Breast epithelium (tissue), 4 donors: ENCODE measurements at regions not wholly inside any gene's neighbourhood (a gene's known extent, or its start where the extent isn't known, plus 50 kb on each side); places are given as distances from the start of the nearest gene placed in this dataset.

ENCODE experiments used
- DNase-seq, 2 donors: peaks; one replicate each; pipeline ENCODE4 v3.0.0-alpha.2; 2019; ENCODE audit warnings: low spot score in 2 of 2
- H3K27ac ChIP-seq, 2 donors: fragments of 200-600 bp; sonication (generic) in 1 of 2; one replicate each; pipeline ENCODE4 v1.5.1; 2016 to 2019; ENCODE audit warnings: mild to moderate bottlenecking in 1 of 2
- H3K27me3 ChIP-seq, 2 donors: fragments of 200-600 bp; sonication (generic) in 1 of 2; one replicate each; pipeline versions ENCODE4 v1.5.1 to v1.6.0; 2017 to 2019; ENCODE audit warnings: control low read depth in 1 of 2, mild to moderate bottlenecking in 1 of 2
- H3K36me3 ChIP-seq: fragments of 200-600 bp; one replicate; pipeline ENCODE4 v1.5.1; 2019
- H3K4me1 ChIP-seq, 2 donors: fragments of 200-600 bp; sonication (generic); one replicate each; pipeline ENCODE4 v1.5.1; 2016 to 2019; ENCODE audit warnings: control low read depth in 1 of 2
- H3K4me3 ChIP-seq, 3 donors: fragments of 200-600 bp; sonication (generic); 1 replicate in 2 of 3; 2 replicates in 1 of 3; pipeline ENCODE4 v1.5.1; 2016 to 2019; ENCODE audit warnings: mild to moderate bottlenecking in 3 of 3, moderate library complexity in 2 of 3
- H3K9me3 ChIP-seq, 2 donors: fragments of 200-600 bp; sonication (generic) in 1 of 2; one replicate each; pipeline ENCODE4 v1.5.1; 2016 to 2019; ENCODE audit warnings: control low read depth in 1 of 2
- POLR2A ChIP-seq: fragments of 450-650 bp; IDR thresholded peaks from one replicate; pipeline ENCODE4 v1.6.1; 2016; ENCODE audit warnings: antibody characterized with exemption, mild to moderate bottlenecking, moderate library complexity
- POLR2AphosphoS5 ChIP-seq, 3 donors: sonication (generic); formaldehyde crosslinking; IDR thresholded peaks; one replicate each; pipeline ENCODE4 v1.6.1; 2017; ENCODE audit warnings: antibody characterized with exemption in 3 of 3
- intact Hi-C: fragments of 100-400 bp; cut with DNase I; formaldehyde crosslinking; loops from one replicate; pipeline ENCODE4 v1.15.1; 2023; ENCODE audit warnings: low total_unique reads
- TF ChIP-seq, protein P1 (sequence below), 3 donors: fragments of 450-650 bp; IDR thresholded peaks; one replicate each; pipeline ENCODE4 v1.5.1; 2016 to 2017; ENCODE audit warnings: antibody characterized with exemption in 3 of 3, mild to moderate bottlenecking in 3 of 3, moderate library complexity in 3 of 3

DNA sequence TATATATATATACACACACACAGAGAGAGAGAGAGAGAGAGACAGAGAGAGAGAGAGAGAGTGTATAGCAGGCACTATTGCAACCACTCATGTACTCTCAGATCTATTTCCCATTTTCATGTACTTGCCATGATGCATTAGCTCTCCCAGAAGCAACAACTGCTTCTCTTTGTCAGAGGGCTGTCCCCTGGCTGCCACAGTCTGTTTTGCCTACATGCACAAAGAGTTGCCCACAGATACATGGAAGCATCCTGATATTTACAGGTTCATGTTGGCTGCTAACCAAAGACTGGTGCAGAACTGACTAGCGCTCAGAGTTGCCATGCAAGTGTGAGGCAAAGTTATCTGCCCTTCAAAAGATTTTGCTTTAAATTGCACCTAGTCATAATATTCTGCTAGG lies 469.3 kb upstream of the ZNF804A start:
- Histone ChIP-seq H3K36me3 (no peaks in the 10 kb centered on the region), H3K27me3 (no peaks in the 10 kb centered on the region), H3K4me3 (no peak overlapping the region), H3K9me3 (peaks cover 4 to 6% of the 10 kb centered on the region in 2 donors), H3K27ac (no peak overlapping the region), H3K4me1 (no peaks in the 10 kb centered on the region)
- TF ChIP-seq, protein P1, sequence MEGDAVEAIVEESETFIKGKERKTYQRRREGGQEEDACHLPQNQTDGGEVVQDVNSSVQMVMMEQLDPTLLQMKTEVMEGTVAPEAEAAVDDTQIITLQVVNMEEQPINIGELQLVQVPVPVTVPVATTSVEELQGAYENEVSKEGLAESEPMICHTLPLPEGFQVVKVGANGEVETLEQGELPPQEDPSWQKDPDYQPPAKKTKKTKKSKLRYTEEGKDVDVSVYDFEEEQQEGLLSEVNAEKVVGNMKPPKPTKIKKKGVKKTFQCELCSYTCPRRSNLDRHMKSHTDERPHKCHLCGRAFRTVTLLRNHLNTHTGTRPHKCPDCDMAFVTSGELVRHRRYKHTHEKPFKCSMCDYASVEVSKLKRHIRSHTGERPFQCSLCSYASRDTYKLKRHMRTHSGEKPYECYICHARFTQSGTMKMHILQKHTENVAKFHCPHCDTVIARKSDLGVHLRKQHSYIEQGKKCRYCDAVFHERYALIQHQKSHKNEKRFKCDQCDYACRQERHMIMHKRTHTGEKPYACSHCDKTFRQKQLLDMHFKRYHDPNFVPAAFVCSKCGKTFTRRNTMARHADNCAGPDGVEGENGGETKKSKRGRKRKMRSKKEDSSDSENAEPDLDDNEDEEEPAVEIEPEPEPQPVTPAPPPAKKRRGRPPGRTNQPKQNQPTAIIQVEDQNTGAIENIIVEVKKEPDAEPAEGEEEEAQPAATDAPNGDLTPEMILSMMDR (IDR thresholded peaks at IDR 0.05) = no peak
- TF ChIP-seq POLR2A (no peak), POLR2AphosphoS5 (IDR thresholded peaks at IDR 0.05) (no peak)
- intact Hi-C loops = no loop called here
- no peak for DNase-seq

DNA sequence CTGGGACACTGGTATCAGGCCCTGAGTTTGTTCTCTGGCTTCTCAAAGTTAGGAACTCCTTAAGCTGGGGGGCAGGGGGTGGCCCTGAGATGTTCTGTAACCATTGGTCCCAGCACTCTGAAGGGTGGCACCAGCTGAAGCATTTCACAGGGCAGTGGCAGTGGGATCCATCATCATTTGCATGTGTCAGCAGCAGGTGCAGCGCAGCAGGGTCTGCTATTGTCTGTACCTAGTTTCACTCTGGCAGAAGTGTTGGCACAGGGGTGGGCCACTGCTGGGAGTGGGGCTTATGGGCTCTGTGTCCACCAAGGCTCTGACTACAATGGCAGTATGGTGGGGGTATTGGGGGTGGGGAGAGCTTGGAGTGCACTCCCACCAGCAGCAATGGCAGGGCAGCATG lies 460.4 kb upstream of the ZNF804A start:
- Histone ChIP-seq H3K36me3 (no peaks in the 10 kb centered on the region), H3K4me3 (no peak overlapping the region), H3K9me3 (peaks cover 0 to 37% of the 10 kb centered on the region in 2 donors), H3K4me1 (no peaks in the 10 kb centered on the region), H3K27ac (no peak overlapping the region), H3K27me3 (no peaks in the 10 kb centered on the region)
- intact Hi-C loops = no loop called here
- DNase-seq = no peak
- no peak for TF ChIP-seq POLR2A

GRCh38 chr2:184141866-184142265 lies 456.5 kb upstream of the ZNF804A start:
- no peak overlapping the region for H3K27ac ChIP-seq
- no peak for TF ChIP-seq POLR2AphosphoS5 (IDR thresholded peaks at IDR 0.05)
- no peak for TF ChIP-seq POLR2A
- TF ChIP-seq, protein P1 (IDR thresholded peaks at IDR 0.05) = no peak
- no peak for DNase-seq
- no peak overlapping the region for H3K4me3 ChIP-seq
- no peaks in the 10 kb centered on the region for H3K36me3 ChIP-seq
- no peaks in the 10 kb centered on the region for H3K4me1 ChIP-seq
- intact Hi-C loops = loop anchor here (2.0 kb wide), 1 partner anchor 51 kb away; no protein-coding TSS in a partner anchor
- H3K27me3 ChIP-seq = no peaks in the 10 kb centered on the region
- H3K9me3 ChIP-seq = peaks cover 0 to 5% of the 10 kb centered on the region in 2 donors

DNA sequence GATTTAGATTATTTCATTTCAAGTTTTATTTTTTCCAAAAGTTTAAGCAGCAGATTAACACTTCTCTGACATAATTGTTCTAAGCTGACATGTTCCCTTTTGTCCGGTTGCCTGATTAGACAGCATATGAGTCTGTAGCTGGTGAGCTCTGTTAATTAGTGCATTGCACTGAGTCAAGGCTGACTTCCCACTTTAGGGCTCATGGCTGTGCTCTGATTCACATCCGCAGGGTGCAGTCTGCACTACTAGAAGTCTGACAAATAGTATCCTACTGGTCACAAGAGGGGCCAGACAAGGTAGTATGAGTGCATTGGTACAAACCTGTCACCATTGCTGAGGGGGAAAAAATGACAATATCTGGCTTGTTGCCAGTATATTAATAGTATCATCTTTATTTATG lies 443.9 kb upstream of the ZNF804A start:
- intact Hi-C loops = no loop called here
- H3K27me3 ChIP-seq = no peaks in the 10 kb centered on the region
- no peaks in the 10 kb centered on the region for H3K4me1 ChIP-seq
- H3K4me3 ChIP-seq = no peak overlapping the region
- peaks cover 8 to 20% of the 10 kb centered on the region in 2 donors for H3K9me3 ChIP-seq
- no peak overlapping the region for H3K27ac ChIP-seq
- no peak for TF ChIP-seq POLR2A
- TF ChIP-seq, protein P1 (IDR thresholded peaks at IDR 0.05) = no peak
- TF ChIP-seq POLR2AphosphoS5 (IDR thresholded peaks at IDR 0.05) = no peak
- DNase-seq = no peak
- no peaks in the 10 kb centered on the region for H3K36me3 ChIP-seq

DNA sequence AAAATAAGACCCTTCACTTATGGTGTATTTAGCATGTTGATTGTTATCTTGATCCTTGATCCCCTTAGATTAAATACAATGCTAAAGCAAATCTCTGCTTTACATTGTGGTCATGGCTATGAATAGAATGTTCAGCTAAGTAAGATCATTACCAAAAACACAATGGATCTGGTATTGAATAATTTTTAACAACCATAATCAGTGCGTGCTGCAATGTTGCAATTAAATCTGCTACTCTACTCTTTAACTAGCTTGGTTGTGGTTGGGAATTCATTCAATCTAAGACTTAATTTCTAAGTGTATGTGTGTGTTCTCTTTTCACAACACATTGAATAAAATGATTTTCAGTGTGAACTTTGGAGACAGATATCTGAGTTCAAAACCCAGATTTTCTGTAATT lies 442.5 kb upstream of the ZNF804A start:
- H3K27me3 ChIP-seq = no peaks in the 10 kb centered on the region
- no peaks in the 10 kb centered on the region for H3K4me1 ChIP-seq
- TF ChIP-seq POLR2AphosphoS5 (IDR thresholded peaks at IDR 0.05) (no peak), POLR2A (no peak)
- TF ChIP-seq, protein P1 (IDR thresholded peaks at IDR 0.05) = no peak
- no peak overlapping the region for H3K27ac ChIP-seq
- intact Hi-C loops = no loop called here
- H3K36me3 ChIP-seq = no peaks in the 10 kb centered on the region
- DNase-seq = no peak
- peaks cover 0 to 10% of the 10 kb centered on the region in 2 donors for H3K9me3 ChIP-seq
- no peak overlapping the region for H3K4me3 ChIP-seq

GRCh38 chr2:184157141-184157540 lies 441.2 kb upstream of the ZNF804A start:
- Histone ChIP-seq H3K4me3 (no peak overlapping the region), H3K9me3 (no peaks in the 10 kb centered on the region), H3K4me1 (no peaks in the 10 kb centered on the region), H3K36me3 (no peaks in the 10 kb centered on the region), H3K27me3 (no peaks in the 10 kb centered on the region), H3K27ac (no peak overlapping the region)
- intact Hi-C loops = no loop called here
- DNase-seq = no peak
- TF ChIP-seq POLR2AphosphoS5 (IDR thresholded peaks at IDR 0.05) = no peak
- TF ChIP-seq, protein P1 (IDR thresholded peaks at IDR 0.05) = no peak
